Right lobe of liver (tissue), 6 donors: ENCODE measurements at regions not wholly inside any gene's neighbourhood (a gene's known extent, or its start where the extent isn't known, plus 50 kb on each side); places are given as distances from the start of the nearest gene placed in this dataset.

Experiments
- ATAC-seq, 4 donors: fragments of 200-7000 bp; cut with Tn5 transposase; one replicate each; pipeline ENCODE4 v1.9.1; 2020; ENCODE audit warnings: mild to moderate bottlenecking in 4 of 4, moderate library complexity in 4 of 4
- DNase-seq, 3 donors: peaks; one replicate each; pipeline ENCODE4 v3.0.0-alpha.2; 2020
- H3K27ac ChIP-seq, 3 donors: fragments of 200-600 bp; one replicate each; pipeline ENCODE4 v1.8.0; 2022
- H3K27me3 ChIP-seq, 2 donors: fragments of 200-600 bp; one replicate each; pipeline ENCODE4 v1.8.0; 2022
- H3K36me3 ChIP-seq, 4 donors: fragments of 200-600 bp; sonication (generic) in 1 of 4; one replicate each; pipeline versions ENCODE4 v1.5.1 to v1.8.0; 2017 to 2022; ENCODE audit warnings: control low read depth in 1 of 4
- H3K4me1 ChIP-seq, 4 donors: fragments of 200-600 bp; sonication (generic) in 1 of 4; one replicate each; pipeline versions ENCODE4 v1.5.1 to v1.8.0; 2017 to 2022; ENCODE audit warnings: control low read depth in 1 of 4
- H3K4me3 ChIP-seq, 3 donors: fragments of 200-600 bp; one replicate each; pipeline ENCODE4 v1.8.0; 2022
- H3K9me3 ChIP-seq, 4 donors: fragments of 200-600 bp; sonication (generic) in 1 of 4; one replicate each; pipeline versions ENCODE4 v1.5.1 to v1.8.0; 2017 to 2022; ENCODE audit warnings: control low read depth in 1 of 4
- POLR2A ChIP-seq: fragments of 450-650 bp; IDR thresholded peaks from one replicate; pipeline ENCODE4 v1.6.1; 2017; ENCODE audit warnings: antibody characterized with exemption, mild to moderate bottlenecking
- WGBS: methylation state at CpG from one replicate; pipeline ENCODE4 v1.1.6; 2018; ENCODE audit warnings: low coverage, low lambda C conversion rate; ENCODE audit not compliant: insufficient coverage; ENCODE audit errors: missing lambda C conversion rate; 5-methylcytosine and 5-hydroxymethylcytosine counted together
- intact Hi-C, 2 donors: fragments of 100-400 bp; cut with DNase I; formaldehyde crosslinking; loops; one replicate each; pipeline versions ENCODE4 v1.11.2 to v1.14.1; 2022
- TF ChIP-seq, protein P1 (sequence below), 4 donors: fragments of 200-600 bp in 3 of 4; fragments of 450-650 bp in 1 of 4; IDR thresholded peaks; one replicate each; pipeline versions ENCODE4 v1.5.1 to v1.8.0; 2016 to 2022; ENCODE audit warnings: antibody characterized with exemption in 4 of 4, mild to moderate bottlenecking in 2 of 4
- donor health status: DM: no; HTN: yes; CAD: no.
- donor health status: DM: no; HTN: no; CAD: no.
- donor health status: DM: no; HTN: no; CAD: no.
- donor health status: DM: no; HTN: yes; CAD: no.
- donor health status: DM: no; HTN: yes; CAD: no.

DNA sequence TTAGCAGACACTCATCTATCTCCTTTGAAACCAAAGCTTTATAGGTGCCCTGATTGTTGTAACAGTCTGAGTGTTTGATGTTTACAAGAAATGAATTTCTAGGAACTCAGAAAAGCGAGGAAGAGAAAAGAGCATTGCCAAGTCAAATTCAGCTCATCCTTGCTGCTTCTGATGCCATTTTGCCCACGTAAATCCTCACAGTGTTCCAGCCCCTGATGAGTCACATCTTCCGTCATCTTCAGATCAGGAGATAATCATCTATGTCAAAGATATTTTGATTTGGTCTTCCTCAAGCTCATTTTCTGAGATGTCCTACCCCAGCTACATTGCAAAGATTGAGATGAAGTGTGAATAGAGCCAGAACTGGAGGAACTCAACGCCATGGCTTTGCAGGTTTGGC lies 426.2 kb downstream of the BMP2 start:
- no peak for ATAC-seq
- H3K27ac ChIP-seq: no peak overlapping the region
- H3K4me1 ChIP-seq: no peaks in the 10 kb centered on the region
- H3K36me3 ChIP-seq: no peaks in the 10 kb centered on the region
- no peak overlapping the region for H3K4me3 ChIP-seq
- H3K9me3 ChIP-seq: no peaks in the 10 kb centered on the region
- no peak for DNase-seq
- intact Hi-C loops: no loop called here
- no peaks in the 10 kb centered on the region for H3K27me3 ChIP-seq
- TF ChIP-seq POLR2A: no peak
- TF ChIP-seq, protein P1, sequence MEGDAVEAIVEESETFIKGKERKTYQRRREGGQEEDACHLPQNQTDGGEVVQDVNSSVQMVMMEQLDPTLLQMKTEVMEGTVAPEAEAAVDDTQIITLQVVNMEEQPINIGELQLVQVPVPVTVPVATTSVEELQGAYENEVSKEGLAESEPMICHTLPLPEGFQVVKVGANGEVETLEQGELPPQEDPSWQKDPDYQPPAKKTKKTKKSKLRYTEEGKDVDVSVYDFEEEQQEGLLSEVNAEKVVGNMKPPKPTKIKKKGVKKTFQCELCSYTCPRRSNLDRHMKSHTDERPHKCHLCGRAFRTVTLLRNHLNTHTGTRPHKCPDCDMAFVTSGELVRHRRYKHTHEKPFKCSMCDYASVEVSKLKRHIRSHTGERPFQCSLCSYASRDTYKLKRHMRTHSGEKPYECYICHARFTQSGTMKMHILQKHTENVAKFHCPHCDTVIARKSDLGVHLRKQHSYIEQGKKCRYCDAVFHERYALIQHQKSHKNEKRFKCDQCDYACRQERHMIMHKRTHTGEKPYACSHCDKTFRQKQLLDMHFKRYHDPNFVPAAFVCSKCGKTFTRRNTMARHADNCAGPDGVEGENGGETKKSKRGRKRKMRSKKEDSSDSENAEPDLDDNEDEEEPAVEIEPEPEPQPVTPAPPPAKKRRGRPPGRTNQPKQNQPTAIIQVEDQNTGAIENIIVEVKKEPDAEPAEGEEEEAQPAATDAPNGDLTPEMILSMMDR (IDR thresholded peaks at IDR 0.05): no peak
- WGBS: 74% methylated on average over 4 of the region's 4 CpGs

DNA sequence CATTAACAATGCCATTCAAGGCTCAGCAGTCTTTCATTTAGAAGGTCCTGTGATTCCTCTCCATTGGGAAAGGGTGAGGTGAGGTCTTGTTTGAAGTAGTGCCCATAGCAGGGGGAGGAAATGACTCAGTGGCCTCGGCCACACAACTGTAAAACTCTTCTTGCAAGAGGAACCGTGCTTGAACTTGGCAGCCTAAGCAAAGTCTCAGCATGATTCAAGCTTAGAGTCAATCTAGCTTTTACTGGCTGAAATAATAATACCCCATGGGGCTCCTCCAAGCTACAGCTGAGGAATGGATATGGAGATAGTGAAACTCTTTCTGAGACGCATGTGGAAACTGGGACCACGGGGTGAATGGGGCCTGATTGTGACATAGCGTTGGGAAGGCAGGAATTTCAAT lies 428.2 kb downstream of the BMP2 start:
- 78% methylated on average over 5 of the region's 5 CpGs for WGBS
- Histone ChIP-seq H3K27me3 (no peaks in the 10 kb centered on the region), H3K4me1 (peaks cover 0 to 7% (median 2%) of the 10 kb centered on the region in 4 donors), H3K27ac (no peak overlapping the region), H3K9me3 (no peaks in the 10 kb centered on the region), H3K36me3 (no peaks in the 10 kb centered on the region), H3K4me3 (no peak overlapping the region)
- ATAC-seq: no peak
- intact Hi-C loops: no loop called here
- TF ChIP-seq POLR2A: no peak
- TF ChIP-seq, protein P1 (IDR thresholded peaks at IDR 0.05): no peak
- no peak for DNase-seq

DNA sequence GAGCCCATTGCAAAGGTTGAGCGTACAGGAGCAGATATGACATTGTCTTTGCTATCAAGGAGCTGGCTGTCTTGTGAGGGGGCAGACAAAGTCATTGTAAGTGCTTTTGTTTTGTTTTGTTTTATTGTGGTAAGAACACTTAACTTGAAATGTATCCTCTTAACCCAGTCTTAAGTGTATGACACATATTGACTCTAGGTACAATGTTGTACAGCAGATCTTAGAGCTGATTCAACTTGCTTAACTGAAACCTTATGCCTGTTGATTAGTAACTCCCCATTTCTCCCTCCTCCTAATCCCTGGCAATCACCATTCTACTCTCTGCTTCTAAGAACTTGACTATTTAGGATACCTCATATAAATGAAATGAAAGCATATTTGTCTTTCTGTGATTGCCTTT lies 429.0 kb downstream of the BMP2 start:
- H3K9me3 ChIP-seq: no peaks in the 10 kb centered on the region
- H3K4me1 ChIP-seq: peaks cover 0 to 9% (median 2%) of the 10 kb centered on the region in 4 donors
- H3K36me3 ChIP-seq: no peaks in the 10 kb centered on the region
- DNase-seq: no peak
- no peak for ATAC-seq
- intact Hi-C loops: no loop called here
- no peak for TF ChIP-seq POLR2A
- TF ChIP-seq, protein P1 (IDR thresholded peaks at IDR 0.05): no peak
- no peaks in the 10 kb centered on the region for H3K27me3 ChIP-seq
- H3K4me3 ChIP-seq: no peak overlapping the region
- H3K27ac ChIP-seq: no peak overlapping the region
- WGBS: 88% methylated on average over 1 of the region's 1 CpG

- no peak overlapping the region for H3K27ac ChIP-seq
- 52% methylated on average over 2 of the region's 2 CpGs for WGBS
- H3K27me3 ChIP-seq: no peaks in the 10 kb centered on the region
- DNase-seq (peak; percentile 21 to 66 (median 56)), ATAC-seq (peak; percentile 98 to 100 (median 98))
- intact Hi-C loops: no loop called here
- H3K36me3 ChIP-seq: no peaks in the 10 kb centered on the region
- H3K4me1 ChIP-seq: peaks cover 0 to 9% (median 2%) of the 10 kb centered on the region in 4 donors
- peak overlapping the region in 1 of 3 donors; percentile 22 for H3K4me3 ChIP-seq
- TF ChIP-seq, protein P1 (IDR thresholded peaks at IDR 0.05): no peak
- TF ChIP-seq POLR2A: no peak
- H3K9me3 ChIP-seq: no peaks in the 10 kb centered on the region
These were observed 432.4 kb downstream of the BMP2 start for GRCh38 chr20:7199861-7200260.

DNA sequence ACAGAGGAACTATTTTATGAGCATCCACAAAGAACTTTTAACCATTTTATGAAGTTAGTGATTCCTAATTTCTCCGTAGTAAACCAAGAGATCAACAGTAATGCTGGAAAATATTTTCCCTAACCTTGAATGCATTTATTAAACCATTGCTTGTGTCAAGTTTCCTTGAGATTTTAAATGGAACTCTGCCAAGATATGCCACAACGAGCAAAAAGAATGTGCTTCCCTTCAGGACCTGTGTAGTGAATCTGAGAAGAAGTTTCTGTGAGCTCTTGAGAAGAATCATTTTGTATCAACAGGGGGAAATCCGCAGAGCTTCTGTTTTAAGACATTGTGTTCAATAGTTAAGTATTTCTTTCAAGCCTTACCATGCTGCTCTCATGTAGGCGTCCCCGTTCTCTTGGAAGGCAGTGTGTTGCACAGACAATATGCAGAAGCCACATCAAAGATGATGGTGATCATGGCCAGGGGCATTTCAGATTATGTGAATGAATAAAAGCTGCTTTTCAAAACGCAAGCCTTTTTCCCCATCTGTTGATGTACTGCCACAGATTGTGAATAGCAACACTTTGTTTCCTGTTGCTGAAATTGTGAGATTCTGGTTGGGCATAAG lies 439.8 kb downstream of the BMP2 start:
- Histone ChIP-seq H3K9me3 (no peaks in the 10 kb centered on the region), H3K27me3 (no peaks in the 10 kb centered on the region), H3K27ac (no peak overlapping the region), H3K4me1 (no peaks in the 10 kb centered on the region), H3K4me3 (no peak overlapping the region), H3K36me3 (no peaks in the 10 kb centered on the region)
- DNase-seq: no peak
- intact Hi-C loops: no loop called here
- 76% methylated on average over 6 of the region's 6 CpGs for WGBS
- ATAC-seq: no peak
- TF ChIP-seq, protein P1 (IDR thresholded peaks at IDR 0.05): no peak
- TF ChIP-seq POLR2A: no peak
